NB4 (cell line): ENCODE measurements at regions not wholly inside any gene's neighbourhood (a gene's known extent, or its start where the extent isn't known, plus 50 kb on each side); places are given as distances from the start of the nearest gene placed in this dataset.

Experiments used
- DNase-seq: peaks from one replicate; pipeline ENCODE4 v3.0.0; 2010; ENCODE audit warnings: low read depth
- H3K4me3 ChIP-seq: one replicate; pipeline ENCODE4 v1.5.1; 2011; ENCODE audit warnings: mild to moderate bottlenecking, low read depth, low read length, moderate library complexity
- CTCF ChIP-seq: IDR thresholded peaks from one replicate; pipeline ENCODE4 v1.5.1; 2012; ENCODE audit warnings: low read depth, low read length
- MYC ChIP-seq: IDR thresholded peaks from 2 replicates; pipeline ENCODE4 v1.6.1; 2011; ENCODE audit warnings: low read depth, low read length
- POLR2A ChIP-seq: IDR thresholded peaks from 2 replicates; pipeline ENCODE4 v1.6.1; 2011; ENCODE audit warnings: mild to moderate bottlenecking; ENCODE audit not compliant: insufficient read length; ENCODE audit errors: extremely low read depth
- TF ChIP-seq, protein P1 (sequence below): IDR thresholded peaks from 2 replicates; pipeline ENCODE4 v1.6.1; 2011; ENCODE audit warnings: low read depth, low read length

DNA sequence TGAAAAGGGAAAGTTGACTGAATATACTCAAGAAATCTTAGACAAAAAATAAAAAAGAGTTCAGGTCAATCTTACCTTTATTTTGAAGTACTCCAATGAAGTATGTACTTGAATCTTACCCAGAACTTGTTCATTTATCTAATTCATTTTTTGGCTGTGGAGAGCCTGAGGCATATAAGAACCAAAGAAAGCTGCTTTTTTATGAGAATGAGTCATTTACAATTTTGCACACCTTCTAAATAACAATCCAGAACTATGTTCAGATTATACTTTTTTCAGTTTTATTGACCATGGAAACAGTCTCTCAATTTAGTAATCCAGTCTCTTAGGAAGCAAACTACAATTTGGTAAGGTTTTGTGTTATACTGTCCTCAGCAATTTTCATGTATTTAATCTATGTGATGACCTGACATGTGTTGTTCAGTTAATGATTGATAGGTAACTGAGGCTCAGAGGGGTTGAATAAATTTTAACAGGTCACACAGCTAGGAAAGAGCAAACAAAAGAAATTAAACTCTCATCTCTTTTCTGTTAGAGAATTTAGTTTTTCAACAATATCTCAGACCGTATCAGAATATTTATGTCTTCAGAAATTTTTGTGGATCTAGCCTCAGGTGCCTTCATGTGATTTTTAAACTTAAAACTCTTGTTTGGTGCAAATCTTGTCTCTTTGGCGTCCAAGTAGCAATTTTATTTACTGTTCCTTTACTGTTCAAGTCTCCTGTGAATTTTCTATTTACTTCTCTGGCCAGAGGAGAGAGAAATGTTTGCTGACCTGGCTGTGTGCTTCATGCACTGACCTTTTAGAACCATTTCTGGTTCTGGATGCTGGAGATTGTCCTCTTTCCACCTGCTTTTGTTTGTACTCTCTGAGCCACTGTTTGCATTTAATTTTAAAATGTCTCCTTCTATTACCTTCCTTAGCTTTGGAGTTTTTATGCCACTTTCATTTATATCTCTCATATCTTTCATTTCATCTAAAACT is 1453.4 kb downstream of the STIM2 start:
- no peak overlapping the region for H3K4me3 ChIP-seq
- TF ChIP-seq, protein P1, sequence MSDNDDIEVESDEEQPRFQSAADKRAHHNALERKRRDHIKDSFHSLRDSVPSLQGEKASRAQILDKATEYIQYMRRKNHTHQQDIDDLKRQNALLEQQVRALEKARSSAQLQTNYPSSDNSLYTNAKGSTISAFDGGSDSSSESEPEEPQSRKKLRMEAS = no peak
- TF ChIP-seq MYC (no peak), POLR2A (no peak), CTCF (no peak)
- DNase-seq = no peak

DNA sequence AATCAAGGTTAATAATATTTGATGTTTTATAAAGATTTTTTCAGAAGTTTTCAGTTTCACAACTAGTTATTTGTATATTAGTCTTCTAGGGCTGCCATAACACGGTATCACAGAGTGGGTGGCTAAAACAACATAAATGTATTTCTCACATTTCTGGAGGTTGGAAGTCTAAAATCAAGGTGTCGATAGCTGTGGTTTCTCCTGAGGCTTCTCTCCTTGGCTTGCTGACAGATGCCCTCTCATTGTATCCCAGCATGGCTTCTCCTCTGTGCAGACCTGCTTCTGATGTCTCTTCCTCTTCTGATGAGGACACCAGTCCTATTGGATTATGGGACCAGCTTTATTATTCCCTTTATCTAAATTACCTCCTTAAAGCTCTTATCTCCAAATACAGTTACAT is 1456.6 kb downstream of the STIM2 start:
- TF ChIP-seq MYC (no peak), CTCF (no peak), POLR2A (no peak)
- TF ChIP-seq, protein P1 = no peak
- no peak for DNase-seq
- no peak overlapping the region for H3K4me3 ChIP-seq

DNA sequence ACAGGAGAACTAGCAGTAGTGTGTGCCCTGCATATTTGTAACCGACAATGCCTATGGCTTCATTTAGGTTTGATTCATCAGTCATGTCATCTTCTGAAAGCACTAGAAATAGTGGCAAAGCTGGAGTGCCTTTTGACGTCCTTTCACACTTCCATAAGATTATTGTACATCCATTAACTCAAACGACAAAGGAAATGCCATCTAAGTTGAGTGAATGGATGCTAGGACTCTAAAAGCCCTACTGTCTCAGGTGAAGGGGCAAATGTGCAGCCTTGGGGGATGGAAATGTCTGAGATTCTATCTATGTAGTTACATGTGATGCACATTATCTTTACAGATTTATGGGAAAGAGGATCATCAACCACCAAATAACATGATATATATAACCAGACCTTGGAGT is 1473.6 kb downstream of the STIM2 start:
- TF ChIP-seq POLR2A (no peak), MYC (no peak), CTCF (no peak)
- TF ChIP-seq, protein P1 = no peak
- no peak for DNase-seq
- H3K4me3 ChIP-seq = no peak overlapping the region

- no peak for DNase-seq
- no peak overlapping the region for H3K4me3 ChIP-seq
- TF ChIP-seq POLR2A = no peak
- TF ChIP-seq MYC = no peak
- no peak for TF ChIP-seq CTCF
- TF ChIP-seq, protein P1 = no peak
Measured at GRCh38 chr4:28341784-28342183, 1481.1 kb downstream of the STIM2 start.

DNA sequence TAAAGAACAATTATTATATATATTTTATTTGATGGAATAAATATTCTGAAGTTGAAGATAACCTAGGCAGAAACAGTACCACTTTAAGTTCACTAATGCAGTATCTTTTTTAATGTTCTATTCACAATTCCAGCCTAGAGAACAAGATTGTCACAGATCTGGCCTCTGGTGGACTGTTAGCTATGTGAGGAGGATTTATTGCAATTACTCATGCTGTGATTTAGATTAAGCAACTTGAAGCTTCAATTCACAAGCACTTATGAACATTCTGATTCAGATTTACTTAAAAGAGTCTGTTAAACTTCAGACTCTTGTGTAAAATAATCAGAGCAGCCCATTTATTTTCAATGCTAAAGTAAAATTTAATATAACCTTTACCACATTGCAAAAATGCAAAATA is 1489.8 kb downstream of the STIM2 start:
- no peak for DNase-seq
- TF ChIP-seq CTCF (no peak), POLR2A (no peak), MYC (no peak)
- TF ChIP-seq, protein P1 = no peak
- no peak overlapping the region for H3K4me3 ChIP-seq
